ENCODE measurements at regions not wholly inside any gene's neighbourhood (a gene's known extent, or its start where the extent isn't known, plus 50 kb on each side); places are given as distances from the start of the nearest gene placed in this dataset.

- FAIRE-seq = no peak
These were observed 121.6 kb downstream of the SUCNR1 start for GRCh38 chr3:151995091-151995490.

GRCh38 chr3:151998744-151999143, 125.3 kb downstream of the SUCNR1 start:
- no peak for FAIRE-seq

DNA sequence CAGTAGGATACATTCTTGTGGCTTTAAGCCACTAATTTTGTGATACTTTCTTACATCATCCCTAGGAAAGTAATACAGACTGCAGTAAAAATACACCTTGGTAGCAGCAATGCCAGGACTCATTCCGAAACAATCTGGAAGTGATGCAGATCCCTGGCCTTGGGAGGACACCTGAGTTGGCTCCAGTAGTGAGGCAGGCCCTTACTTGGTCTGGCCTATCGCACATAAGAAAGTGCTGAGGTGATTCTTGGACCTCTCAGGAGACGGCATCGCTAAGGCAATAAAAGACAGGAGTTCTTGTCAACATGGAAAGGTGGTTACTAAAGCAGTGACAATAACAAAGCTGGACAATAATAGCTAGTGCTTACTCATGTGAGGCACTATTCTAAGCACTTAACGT, 126.5 kb downstream of the SUCNR1 start:
- no peak for FAIRE-seq

- FAIRE-seq = no peak
These were observed 138.6 kb downstream of the SUCNR1 start for GRCh38 chr3:152011812-152012735.

GRCh38 chr3:152019508-152019907, 146.1 kb downstream of the SUCNR1 start:
- FAIRE-seq = no peak

DNA sequence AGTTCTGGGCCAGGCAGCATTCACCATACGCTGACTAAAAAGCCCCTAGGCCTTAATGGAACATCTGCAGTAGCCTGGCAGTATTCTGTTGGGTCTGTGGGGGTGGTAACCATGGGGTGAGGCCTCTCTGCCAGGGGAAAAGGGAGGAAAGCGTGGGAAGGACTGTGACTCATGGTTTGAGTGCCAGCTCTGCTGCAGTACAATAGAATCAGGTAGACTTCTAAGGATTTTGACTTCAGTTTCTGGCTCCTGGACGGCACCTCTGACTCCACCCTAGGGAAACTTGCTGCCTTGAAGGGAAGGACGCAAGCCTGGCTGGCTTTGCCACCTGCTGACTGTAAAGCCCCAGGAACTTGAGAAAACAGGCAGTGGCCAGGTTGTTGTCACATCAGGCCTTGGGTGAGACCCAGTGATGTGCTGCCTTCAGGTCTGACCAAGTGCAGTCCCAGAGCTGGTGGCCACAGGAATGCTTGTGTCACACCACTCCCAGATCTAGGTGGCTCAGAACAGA, 148.6 kb downstream of the SUCNR1 start:
- FAIRE-seq = no peak

- no peak for FAIRE-seq
These were observed 152.7 kb downstream of the SUCNR1 start for GRCh38 chr3:152026033-152026556.

DNA sequence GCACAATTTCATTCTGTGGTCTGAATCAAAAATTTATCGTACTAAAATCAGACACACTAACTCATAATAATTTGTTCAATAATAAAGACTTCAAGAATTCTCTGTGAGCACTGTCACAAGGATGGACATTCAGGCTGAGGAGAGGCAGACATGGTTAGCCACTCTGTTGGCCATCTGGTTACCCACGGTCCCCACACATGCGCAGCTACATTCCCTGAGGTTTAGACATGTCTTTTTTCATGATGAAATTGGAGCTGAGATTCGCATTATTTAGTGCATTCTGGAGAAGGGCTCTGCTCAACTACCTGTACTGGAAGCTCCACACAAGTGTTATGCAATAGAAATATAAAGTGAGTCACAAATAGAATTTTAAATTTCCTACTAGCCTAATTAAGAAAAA, 156.9 kb downstream of the SUCNR1 start:
- FAIRE-seq = no peak

- FAIRE-seq = no peak
These were observed 157.9 kb downstream of the SUCNR1 start for GRCh38 chr3:152031321-152031720.

DNA sequence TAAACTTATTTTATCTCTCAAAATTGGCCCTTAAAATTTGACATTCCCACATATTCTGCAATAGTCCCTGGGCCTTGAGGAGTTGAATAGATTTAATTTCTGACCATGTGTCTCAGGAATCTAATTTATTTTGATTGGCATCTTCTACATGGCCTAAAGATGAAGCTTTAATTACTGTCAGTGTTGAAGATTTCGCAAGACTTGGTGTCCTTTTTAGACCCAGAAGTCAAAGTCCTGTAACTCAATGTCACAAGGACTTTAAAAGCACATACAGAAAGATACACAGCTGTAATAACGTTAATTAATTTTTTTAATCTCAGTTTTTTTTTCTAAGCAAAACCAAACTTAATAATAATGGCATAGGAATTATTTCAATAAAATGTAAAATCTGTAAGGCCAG, 163.9 kb downstream of the SUCNR1 start:
- FAIRE-seq = no peak

DNA sequence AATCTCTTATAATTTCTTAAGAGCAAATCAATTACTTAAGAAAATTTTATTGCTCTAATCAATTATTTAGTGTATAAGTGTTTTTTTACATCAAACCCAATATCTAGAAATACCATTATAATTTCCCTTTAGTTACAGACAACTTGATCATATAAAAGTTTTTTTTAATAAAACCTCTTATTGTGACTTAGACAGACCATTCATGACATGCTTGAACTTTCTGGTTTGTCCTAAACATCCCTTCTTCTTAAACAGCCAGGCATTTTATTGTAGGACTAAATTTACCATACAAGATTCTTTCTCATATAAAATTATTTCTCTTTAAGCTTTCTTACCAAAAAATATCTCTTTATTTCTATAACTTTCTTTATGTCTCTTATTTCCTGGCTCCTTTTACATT, 164.5 kb downstream of the SUCNR1 start:
- FAIRE-seq = peak; percentile 27

- FAIRE-seq = peak; percentile 63
These were observed 165.0 kb downstream of the SUCNR1 start for GRCh38 chr3:152038490-152038889.

DNA sequence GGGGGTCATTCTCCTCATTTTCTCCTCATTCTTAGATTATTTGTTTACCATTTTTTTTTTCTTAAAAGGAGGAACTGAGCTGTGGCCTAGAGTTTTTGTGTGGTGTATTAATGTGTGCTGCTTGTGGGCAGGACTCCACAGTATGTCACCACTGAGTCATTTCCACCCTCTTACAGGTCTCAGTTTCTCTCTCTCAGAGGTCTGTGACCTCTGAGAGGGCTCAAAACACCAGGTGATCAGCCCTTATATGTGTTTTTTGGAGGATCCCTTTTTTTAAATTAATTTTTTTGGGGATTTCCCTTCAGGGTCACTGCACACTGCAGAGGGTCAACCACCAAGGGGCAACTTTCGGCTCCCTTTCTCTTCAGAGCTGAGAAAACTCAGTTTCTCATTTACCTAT, 166.4 kb downstream of the SUCNR1 start:
- no peak for FAIRE-seq

GRCh38 chr3:152040319-152040718, 166.9 kb downstream of the SUCNR1 start:
- FAIRE-seq = no peak

DNA sequence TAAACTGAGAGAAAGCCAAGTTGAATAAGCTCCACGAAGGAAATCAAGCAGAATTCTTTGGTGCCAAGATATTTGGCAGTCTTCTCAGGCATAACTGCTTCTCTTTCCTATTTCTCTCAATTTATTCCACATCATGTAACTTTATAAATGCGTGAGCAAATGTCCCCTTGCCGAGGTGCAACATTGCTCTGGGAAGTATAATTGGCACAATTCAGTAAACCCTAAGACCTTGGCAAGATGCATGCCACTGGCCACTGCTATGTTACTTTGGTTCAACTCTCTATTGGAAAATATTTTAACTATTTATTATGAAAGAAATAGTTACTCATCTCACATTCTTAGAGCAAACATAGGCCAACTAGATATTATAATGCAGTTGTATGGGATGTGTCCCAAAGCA, 170.2 kb downstream of the SUCNR1 start:
- FAIRE-seq = no peak

DNA sequence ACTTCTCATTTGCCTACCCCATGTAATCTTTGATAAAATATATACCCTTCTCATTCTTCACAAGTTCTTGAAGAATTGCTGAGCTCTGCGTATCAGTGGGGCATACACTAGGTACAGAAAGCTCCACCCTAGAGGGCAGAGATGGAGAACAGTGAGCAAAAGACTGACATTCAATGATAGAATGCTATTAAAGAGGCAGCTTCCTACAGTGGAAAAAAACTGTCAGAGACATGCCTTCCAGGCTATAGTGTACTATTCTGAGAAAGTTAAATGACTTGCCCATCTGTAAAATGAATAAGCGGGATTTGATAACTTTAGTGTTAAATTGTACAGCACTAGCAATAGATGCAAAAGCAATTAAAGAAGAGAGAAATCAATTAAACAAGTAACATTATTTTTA, 172.8 kb downstream of the SUCNR1 start:
- FAIRE-seq = no peak

- no peak for FAIRE-seq
These were observed 174.0 kb downstream of the SUCNR1 start for GRCh38 chr3:152047465-152047864.

- no peak for FAIRE-seq
These were observed 175.4 kb downstream of the SUCNR1 start for GRCh38 chr3:152048831-152049230.

DNA sequence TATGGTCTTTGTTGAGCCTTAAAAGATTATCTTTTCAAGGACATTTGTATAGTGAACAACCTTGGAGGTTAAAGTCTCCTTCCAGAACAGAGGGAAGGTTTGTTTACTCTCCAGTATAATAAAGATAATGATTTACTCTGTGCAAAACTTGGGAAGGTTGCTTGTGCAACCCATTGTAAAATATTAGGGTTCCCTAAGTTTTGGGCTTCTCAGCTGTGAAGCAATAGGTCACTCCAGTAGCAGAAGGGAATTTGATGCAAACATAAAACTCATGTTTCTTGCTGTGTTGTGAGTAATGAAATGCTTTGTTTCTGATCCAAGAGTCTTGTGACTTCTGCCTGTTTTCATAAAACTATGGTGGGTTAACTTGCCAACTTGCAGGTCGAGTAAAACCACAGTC, 177.5 kb downstream of the SUCNR1 start:
- no peak for FAIRE-seq

GRCh38 chr3:152051501-152052404, 178.3 kb downstream of the SUCNR1 start:
- FAIRE-seq = no peak

DNA sequence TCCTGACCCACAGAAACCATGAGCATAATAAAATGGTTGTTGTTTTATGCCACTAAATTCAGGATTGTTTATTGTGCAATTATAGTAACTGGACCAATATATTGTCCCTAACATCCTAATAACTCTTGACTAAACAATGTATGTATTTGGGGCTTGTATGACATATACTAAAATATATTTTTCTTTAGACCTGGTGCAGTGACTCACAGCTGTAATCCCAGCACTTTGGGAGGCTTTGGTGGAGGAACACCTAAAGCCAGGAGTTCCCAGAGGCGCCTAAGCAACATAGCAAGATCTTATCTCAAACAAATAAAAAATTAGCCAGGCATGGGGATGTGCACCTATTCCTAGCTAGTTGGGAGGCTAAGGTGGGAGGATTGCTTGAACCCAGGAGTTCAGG, 180.4 kb downstream of the SUCNR1 start:
- FAIRE-seq = no peak

- no peak for FAIRE-seq
These were observed 180.9 kb downstream of the SUCNR1 start for GRCh38 chr3:152054315-152054714.

- FAIRE-seq = no peak
These were observed 182.6 kb downstream of the SUCNR1 start for GRCh38 chr3:152056073-152056472.
